Activated CD4-positive, CD25-positive, alpha-beta regulatory T cell (primary cell): ENCODE measurements at regions not wholly inside any gene's neighbourhood (a gene's known extent, or its start where the extent isn't known, plus 50 kb on each side); places are given as distances from the start of the nearest gene placed in this dataset.
"Not testable (repeated sequence)": the region's sequence is repeated elsewhere in the genome, so short reads cannot be mapped to it uniquely, and the experiment has no call there.

ENCODE experiments used
- DNase-seq, 4 experiments: peaks; one replicate each; lab custom pipeline; 2025; lab: John Stamatoyannopoulos, UW

- no peak for DNase-seq
Observed at GRCh38 chr15:38961931-38962330, 397.3 kb upstream of the RASGRP1 start.

GRCh38 chr15:38972831-38973230 is 408.2 kb upstream of the RASGRP1 start:
- no peak for DNase-seq

GRCh38 chr15:38975282-38975990 is 410.8 kb upstream of the RASGRP1 start:
- no peak for DNase-seq

- no peak for DNase-seq
Observed at GRCh38 chr15:38991126-38991525, 426.5 kb upstream of the RASGRP1 start.

GRCh38 chr15:38991701-38992100 is 427.1 kb upstream of the RASGRP1 start:
- no peak for DNase-seq

- DNase-seq, result no peak
Observed at GRCh38 chr15:38992506-38992905, 427.9 kb upstream of the RASGRP1 start.

- no peak for DNase-seq
Observed at GRCh38 chr15:38992930-38993329, 428.3 kb upstream of the RASGRP1 start.

GRCh38 chr15:38994310-38994709 is 429.7 kb upstream of the RASGRP1 start:
- DNase-seq, result no peak

GRCh38 chr15:38996111-38996631 is 431.6 kb upstream of the RASGRP1 start:
- no peak for DNase-seq

- DNase-seq, result no peak
Observed at GRCh38 chr15:38997841-38998240, 433.2 kb upstream of the RASGRP1 start.

GRCh38 chr15:39000008-39000734 is 435.6 kb upstream of the RASGRP1 start:
- DNase-seq, result no peak

GRCh38 chr15:39009740-39010139 is 445.1 kb upstream of the RASGRP1 start:
- DNase-seq, result no peak

- not testable (repeated sequence) for DNase-seq
Observed at GRCh38 chr15:39011066-39011465, 446.5 kb upstream of the RASGRP1 start.

- DNase-seq, result no peak
Observed at GRCh38 chr15:39013262-39013661, 448.6 kb upstream of the RASGRP1 start.

GRCh38 chr15:39014682-39015081 is 450.1 kb upstream of the RASGRP1 start:
- DNase-seq, result no peak

GRCh38 chr15:39016706-39017105 is 452.1 kb upstream of the RASGRP1 start:
- DNase-seq, result no peak

- no peak for DNase-seq
Observed at GRCh38 chr15:39018966-39019365, 454.4 kb upstream of the RASGRP1 start.

- no peak for DNase-seq
Observed at GRCh38 chr15:39021341-39021740, 456.7 kb upstream of the RASGRP1 start.

- DNase-seq, result no peak
Observed at GRCh38 chr15:39022532-39023305, 458.1 kb upstream of the RASGRP1 start.

GRCh38 chr15:39025321-39025720 is 460.7 kb upstream of the RASGRP1 start:
- DNase-seq, result no peak

- no peak for DNase-seq
Observed at GRCh38 chr15:39025881-39026280, 461.3 kb upstream of the RASGRP1 start.

GRCh38 chr15:39028069-39028468 is 463.5 kb upstream of the RASGRP1 start:
- no peak for DNase-seq

- DNase-seq, result no peak
Observed at GRCh38 chr15:39029741-39030140, 465.1 kb upstream of the RASGRP1 start.
